Heart right ventricle (tissue), 16 donors: ENCODE measurements at regions not wholly inside any gene's neighbourhood (a gene's known extent, or its start where the extent isn't known, plus 50 kb on each side); places are given as distances from the start of the nearest gene placed in this dataset.

Source experiments
- ATAC-seq, 8 donors: fragments of 200-7000 bp; cut with Tn5 transposase; one replicate each; pipeline ENCODE4 v1.9.1; 2020; ENCODE audit warnings: mild to moderate bottlenecking in 8 of 8, moderate library complexity in 8 of 8, moderate number of reproducible peaks in 1 of 8
- DNase-seq, 2 donors: peaks; one replicate each; pipeline ENCODE4 v3.0.0-alpha.2; 2020
- H3K27ac ChIP-seq, 10 donors: fragments of 200-600 bp; sonication (generic) in 2 of 10; one replicate each; pipeline versions ENCODE4 v1.5.0 to v1.8.0; 2020 to 2022; ENCODE audit warnings: mild to moderate bottlenecking in 3 of 10
- H3K27me3 ChIP-seq, 7 donors: fragments of 200-600 bp; one replicate each; pipeline ENCODE4 v1.8.0; 2021 to 2022; ENCODE audit warnings: mild to moderate bottlenecking in 2 of 7
- H3K36me3 ChIP-seq, 9 donors: fragments of 200-600 bp; sonication (generic) in 1 of 9; one replicate each; pipeline versions ENCODE4 v1.5.0 to v1.8.0; 2020 to 2022; ENCODE audit warnings: mild to moderate bottlenecking in 2 of 9
- H3K4me1 ChIP-seq, 9 donors: fragments of 200-600 bp; sonication (generic) in 1 of 9; one replicate each; pipeline versions ENCODE4 v1.5.0 to v1.8.0; 2020 to 2022; ENCODE audit warnings: mild to moderate bottlenecking in 4 of 9
- H3K4me3 ChIP-seq, 10 donors: fragments of 200-600 bp; sonication (generic) in 2 of 10; one replicate each; pipeline versions ENCODE4 v1.5.0 to v1.8.0; 2020 to 2022; ENCODE audit warnings: mild to moderate bottlenecking in 7 of 10, moderate library complexity in 2 of 10
- H3K9me3 ChIP-seq, 11 donors: fragments of 200-600 bp in 10 of 11; sonication (generic) in 2 of 11; one replicate each; pipeline versions ENCODE4 v1.5.0 to v1.8.0; 2013 to 2022; ENCODE audit warnings: mild to moderate bottlenecking in 2 of 11, control low read depth in 1 of 11, moderate library complexity in 1 of 11
- CTCF ChIP-seq, 9 donors: fragments of 200-600 bp; sonication (generic) in 2 of 9; IDR thresholded peaks; one replicate each; pipeline versions ENCODE4 v1.5.0 to v1.8.0; 2021 to 2022; ENCODE audit warnings: antibody characterized with exemption in 9 of 9, mild to moderate bottlenecking in 5 of 9, moderate library complexity in 1 of 9
- WGBS, 2 donors: extraction: QIAGEN DNeasy Blood & Tissue Kit; methylation state at CpG; one replicate each; pipeline ENCODE4 v1.1.7; 2013; ENCODE audit warnings: inconsistent platforms in 1 of 2; 5-methylcytosine and 5-hydroxymethylcytosine counted together
- intact Hi-C, 10 donors: fragments of 100-400 bp; cut with DNase I; formaldehyde crosslinking; loops; one replicate each; pipeline versions ENCODE4 v1.11.1 to v1.14.2; 2022
- donor health status: Arrhythmogenic right ventricular cardiomyopathy.
- donor health status: ischemic (EF 13 %, LVEDD 7.1; RV severe dilation, severe dysfunction).
- donor health status: healthy with polysubstance abuse.
- donor health status: DM: no; HTN: yes; CAD: no.
- donor health status: DM: no; HTN: no; CAD: no.
- donor health status: ischemic (EF 25% LVEDD 6.9; RV normal size, moderate dysfunction).
- donor health status: ischemic (EF 25% LVEDD 5.7; RV mildly dilated, moderate dysfunction).
- donor health status: healthy.
- donor health status: DM: yes; HTN: yes; CAD: no.
- donor health status: Ischemic cardiomyopathy.
- donor health status: ischemic (EF 35%, LVEDD 5.7; RV mildly dilated, moderate dysfunction).
- donor health status: nonischemic (EF 11% LVEDD 7.7; RV severe dilation, severe dysfunction).
- donor health status: DM: yes; HTN: yes; CAD: no.
- donor health status: PGD.
- donor health status: ischemic (EF 29% LVEDD 5.4; RV normal size, mild dysfunction).
- donor health status: nonischemic (EF 23%, LVEDD 6.1; RV moderate dilation, normal function).

GRCh38 chr12:107558141-107558815, 127.3 kb upstream of the PWP1 start:
- H3K4me1 ChIP-seq, result peaks cover 0 to 6% (median 0%) of the 10 kb centered on the region in 9 donors
- no peak overlapping the region for H3K4me3 ChIP-seq
- TF ChIP-seq CTCF (IDR thresholded peaks at IDR 0.05), result no peak
- H3K36me3 ChIP-seq, result no peaks in the 10 kb centered on the region
- 80 to 88% methylated on average over 9 of the region's 9 CpGs for WGBS, 2 donors
- H3K27ac ChIP-seq, result no peak overlapping the region
- DNase-seq (no peak), ATAC-seq (no peak)
- no peaks in the 10 kb centered on the region for H3K9me3 ChIP-seq
- intact Hi-C loops, result no loop called here
- peaks cover 0 to 15% (median 0%) of the 10 kb centered on the region in 7 donors for H3K27me3 ChIP-seq

- intact Hi-C loops, result no loop called here
- TF ChIP-seq CTCF (IDR thresholded peaks at IDR 0.05), result no peak
- Histone ChIP-seq H3K27ac (no peak overlapping the region), H3K4me3 (no peak overlapping the region), H3K4me1 (peaks cover 0 to 6% (median 0%) of the 10 kb centered on the region in 9 donors), H3K36me3 (no peaks in the 10 kb centered on the region), H3K27me3 (peaks cover 0 to 9% (median 0%) of the 10 kb centered on the region in 7 donors), H3K9me3 (no peaks in the 10 kb centered on the region)
- DNase-seq, result no peak
- 50 to 55% methylated on average over 5 of the region's 5 CpGs for WGBS, 2 donors
- no peak for ATAC-seq
These were observed 126.7 kb upstream of the PWP1 start for GRCh38 chr12:107558816-107559382.

GRCh38 chr12:107560165-107560898, 125.3 kb upstream of the PWP1 start:
- Histone ChIP-seq H3K4me3 (no peak overlapping the region), H3K4me1 (peaks cover 0 to 6% (median 0%) of the 10 kb centered on the region in 9 donors), H3K27me3 (peaks cover 0 to 5% (median 0%) of the 10 kb centered on the region in 7 donors), H3K27ac (no peak overlapping the region), H3K9me3 (no peaks in the 10 kb centered on the region), H3K36me3 (no peaks in the 10 kb centered on the region)
- intact Hi-C loops, result no loop called here
- ATAC-seq (peak in 1 of 8 donors; percentile 17), DNase-seq (no peak)
- WGBS, 2 donors, result 76 to 81% methylated on average over 7 of the region's 7 CpGs
- TF ChIP-seq CTCF (IDR thresholded peaks at IDR 0.05), result no peak

GRCh38 chr12:107560899-107561285, 124.7 kb upstream of the PWP1 start:
- 93% methylated on average over 4 of the region's 4 CpGs for WGBS, 2 donors
- no peak for ATAC-seq

More at GRCh38 chr12:107560899-107561285, 124.7 kb upstream of the PWP1 start:
- intact Hi-C loops, result no loop called here
- H3K27me3 ChIP-seq, result peaks cover 0 to 5% (median 0%) of the 10 kb centered on the region in 7 donors
- TF ChIP-seq CTCF (IDR thresholded peaks at IDR 0.05), result no peak
- no peaks in the 10 kb centered on the region for H3K36me3 ChIP-seq
- H3K4me1 ChIP-seq, result peaks cover 0 to 6% (median 0%) of the 10 kb centered on the region in 9 donors
- no peak overlapping the region for H3K4me3 ChIP-seq
- H3K9me3 ChIP-seq, result no peaks in the 10 kb centered on the region
- DNase-seq, result no peak
- H3K27ac ChIP-seq, result no peak overlapping the region
